ENCODE measurements at regions not wholly inside any gene's neighbourhood (a gene's known extent, or its start where the extent isn't known, plus 50 kb on each side); places are given as distances from the start of the nearest gene placed in this dataset.

- H3K36me3 ChIP-seq (ENCODE audit: control insufficient read depth, insufficient read depth, low read length): no peaks in the 10 kb centered on the region
- CTCF ChIA-PET: no interaction called here
- H3K4me1 ChIP-seq: no peaks in the 10 kb centered on the region
- no peaks in the 10 kb centered on the region for H3K36me3 Mint-ChIP-seq (ENCODE audit: insufficient read depth, unreplicated experiment)
- no peak overlapping the region for H3K27ac Mint-ChIP-seq (ENCODE audit: unreplicated experiment)
- no TSS peak for BruUV-seq (replicated peaks)
- H3K9me3 Mint-ChIP-seq (ENCODE audit: unreplicated experiment): no peaks in the 10 kb centered on the region
- H3K4me3 Mint-ChIP-seq (ENCODE audit: unreplicated experiment): no peak overlapping the region
- POLR2A ChIA-PET: no interaction called here
- no peaks in the 10 kb centered on the region for H3K27me3 Mint-ChIP-seq (ENCODE audit: insufficient read depth, unreplicated experiment)
- H3K9me3 ChIP-seq: no peaks in the 10 kb centered on the region
- no peak for TF ChIP-seq CTCF (IDR thresholded peaks at IDR 0.05; ENCODE audit: insufficient read depth in 1 of 2, low read depth in 1 of 2, low read length in 1 of 2, severe bottlenecking in 1 of 2, unreplicated experiment in 1 of 2)
- intact Hi-C loops (cut with micrococcal nuclease; ENCODE audit: unreplicated experiment): no loop called here
- no peaks in the 10 kb centered on the region for H3K27me3 ChIP-seq (replicated peaks; ENCODE audit: control insufficient read depth, insufficient read depth, low read length)
- no peaks in the 10 kb centered on the region for H3K4me1 Mint-ChIP-seq (ENCODE audit: low read depth, unreplicated experiment)
- no peak for DNase-seq
- no peak overlapping the region for H3K4me3 ChIP-seq (ENCODE audit: low read depth, low read length)
Observed at GRCh38 chr3:102532901-102533300, 98.1 kb downstream of the ZPLD1 start.

GRCh38 chr3:102533784-102534183 lies 99.0 kb downstream of the ZPLD1 start:
- no TSS peak for BruUV-seq (replicated peaks)
- no peak overlapping the region for H3K4me3 ChIP-seq (ENCODE audit: low read depth, low read length)
- H3K36me3 ChIP-seq (ENCODE audit: control insufficient read depth, insufficient read depth, low read length): no peaks in the 10 kb centered on the region
- H3K27me3 ChIP-seq (replicated peaks; ENCODE audit: control insufficient read depth, insufficient read depth, low read length): no peaks in the 10 kb centered on the region
- no peak for DNase-seq
- CTCF ChIA-PET: interaction anchor here (1.2 kb wide), 1 partner anchor 305 kb away, joined by 3 read pairs; no protein-coding TSS in a partner anchor
- Mint-ChIP-seq H3K4me1 (ENCODE audit: low read depth, unreplicated experiment) (no peaks in the 10 kb centered on the region), H3K9me3 (ENCODE audit: unreplicated experiment) (no peaks in the 10 kb centered on the region), H3K27ac (ENCODE audit: unreplicated experiment) (no peak overlapping the region), H3K4me3 (ENCODE audit: unreplicated experiment) (no peak overlapping the region), H3K27me3 (ENCODE audit: insufficient read depth, unreplicated experiment) (no peaks in the 10 kb centered on the region), H3K36me3 (ENCODE audit: insufficient read depth, unreplicated experiment) (no peaks in the 10 kb centered on the region)
- H3K9me3 ChIP-seq: no peaks in the 10 kb centered on the region
- intact Hi-C loops (cut with micrococcal nuclease; ENCODE audit: unreplicated experiment): no loop called here
- POLR2A ChIA-PET: no interaction called here
- no peak for TF ChIP-seq CTCF (IDR thresholded peaks at IDR 0.05; ENCODE audit: insufficient read depth in 1 of 2, low read depth in 1 of 2, low read length in 1 of 2, severe bottlenecking in 1 of 2, unreplicated experiment in 1 of 2)
- H3K4me1 ChIP-seq: no peaks in the 10 kb centered on the region

- peak; percentile 21 to 35 for TF ChIP-seq CTCF (IDR thresholded peaks at IDR 0.05; ENCODE audit: insufficient read depth in 1 of 2, low read depth in 1 of 2, low read length in 1 of 2, severe bottlenecking in 1 of 2, unreplicated experiment in 1 of 2)
- intact Hi-C loops (cut with micrococcal nuclease; ENCODE audit: unreplicated experiment): loop anchor here (1.0 to 2.0 kb wide), 3 partner anchors 70 to 728 kb away; no protein-coding TSS in a partner anchor
- Mint-ChIP-seq H3K4me1 (ENCODE audit: low read depth, unreplicated experiment) (no peaks in the 10 kb centered on the region), H3K9me3 (ENCODE audit: unreplicated experiment) (no peaks in the 10 kb centered on the region), H3K27ac (ENCODE audit: unreplicated experiment) (no peak overlapping the region), H3K36me3 (ENCODE audit: insufficient read depth, unreplicated experiment) (no peaks in the 10 kb centered on the region), H3K4me3 (ENCODE audit: unreplicated experiment) (no peak overlapping the region), H3K27me3 (ENCODE audit: insufficient read depth, unreplicated experiment) (peaks cover 3% of the 10 kb centered on the region)
- ChIA-PET CTCF (interaction anchor here (0.8 to 1.8 kb wide), 7 partner anchors 65 to 812 kb away, joined by 3 to 51 read pairs (median 3); partner anchors contain the start of gene CEP97), POLR2A (no interaction called here)
- Histone ChIP-seq H3K4me3 (ENCODE audit: low read depth, low read length) (no peak overlapping the region), H3K36me3 (ENCODE audit: control insufficient read depth, insufficient read depth, low read length) (no peaks in the 10 kb centered on the region), H3K9me3 (no peaks in the 10 kb centered on the region), H3K27me3 (replicated peaks; ENCODE audit: control insufficient read depth, insufficient read depth, low read length) (no peaks in the 10 kb centered on the region), H3K4me1 (no peaks in the 10 kb centered on the region)
- BruUV-seq (replicated peaks): no TSS peak
- peak in 1 of 2 experiments; percentile 17 for DNase-seq
Observed at GRCh38 chr3:102536456-102536855, 101.6 kb downstream of the ZPLD1 start.

All from Caco-2 (cell line).